Epidermal melanocyte (primary cell): ENCODE measurements at regions not wholly inside any gene's neighbourhood (a gene's known extent, or its start where the extent isn't known, plus 50 kb on each side); places are given as distances from the start of the nearest gene placed in this dataset.
"Not testable (repeated sequence)": the region's sequence is repeated elsewhere in the genome, so short reads cannot be mapped to it uniquely, and the experiment has no call there.

Source experiments
- DNase-seq: peaks from one replicate; pipeline ENCODE4 v3.0.0; 2011; ENCODE audit warnings: low spot score; ENCODE audit not compliant: insufficient read length

GRCh38 chr7:120059641-120060040, 213.3 kb upstream of the KCND2 start:
- DNase-seq = no peak

- no peak for DNase-seq
Measured at GRCh38 chr7:120060281-120060680, 212.7 kb upstream of the KCND2 start.

- no peak for DNase-seq
Measured at GRCh38 chr7:120060875-120061274, 212.1 kb upstream of the KCND2 start.

- no peak for DNase-seq
Measured at GRCh38 chr7:120064565-120064964, 208.4 kb upstream of the KCND2 start.

- DNase-seq = not testable (repeated sequence)
Measured at GRCh38 chr7:120066898-120067297, 206.1 kb upstream of the KCND2 start.

- no peak for DNase-seq
Measured at GRCh38 chr7:120070201-120070600, 202.8 kb upstream of the KCND2 start.

GRCh38 chr7:120077777-120078176, 195.2 kb upstream of the KCND2 start:
- no peak for DNase-seq

- no peak for DNase-seq
Measured at GRCh38 chr7:120079022-120079421, 194.0 kb upstream of the KCND2 start.

- no peak for DNase-seq
Measured at GRCh38 chr7:120079704-120080103, 193.3 kb upstream of the KCND2 start.

GRCh38 chr7:120086468-120086867, 186.5 kb upstream of the KCND2 start:
- not testable (repeated sequence) for DNase-seq

GRCh38 chr7:120089968-120090367, 183.0 kb upstream of the KCND2 start:
- DNase-seq = no peak

GRCh38 chr7:120091807-120092206, 181.2 kb upstream of the KCND2 start:
- DNase-seq = no peak

- no peak for DNase-seq
Measured at GRCh38 chr7:120097020-120097419, 176.0 kb upstream of the KCND2 start.

GRCh38 chr7:120097774-120098173, 175.2 kb upstream of the KCND2 start:
- DNase-seq = no peak

- DNase-seq = no peak
Measured at GRCh38 chr7:120108376-120108775, 164.6 kb upstream of the KCND2 start.

- DNase-seq = no peak
Measured at GRCh38 chr7:120110169-120110568, 162.8 kb upstream of the KCND2 start.

- DNase-seq = no peak
Measured at GRCh38 chr7:120114626-120115025, 158.3 kb upstream of the KCND2 start.

- no peak for DNase-seq
Measured at GRCh38 chr7:120123528-120123927, 149.4 kb upstream of the KCND2 start.

- DNase-seq = no peak
Measured at GRCh38 chr7:120131096-120131839, 141.7 kb upstream of the KCND2 start.

- DNase-seq = no peak
Measured at GRCh38 chr7:120138497-120138896, 134.5 kb upstream of the KCND2 start.

- DNase-seq = no peak
Measured at GRCh38 chr7:120156476-120156875, 116.5 kb upstream of the KCND2 start.

GRCh38 chr7:120160166-120160565, 112.8 kb upstream of the KCND2 start:
- no peak for DNase-seq

GRCh38 chr7:120163449-120163848, 109.5 kb upstream of the KCND2 start:
- no peak for DNase-seq

- DNase-seq = no peak
Measured at GRCh38 chr7:120165227-120165626, 107.7 kb upstream of the KCND2 start.
